ENCODE measurements at regions not wholly inside any gene's neighbourhood (a gene's known extent, or its start where the extent isn't known, plus 50 kb on each side); places are given as distances from the start of the nearest gene placed in this dataset.

DNA sequence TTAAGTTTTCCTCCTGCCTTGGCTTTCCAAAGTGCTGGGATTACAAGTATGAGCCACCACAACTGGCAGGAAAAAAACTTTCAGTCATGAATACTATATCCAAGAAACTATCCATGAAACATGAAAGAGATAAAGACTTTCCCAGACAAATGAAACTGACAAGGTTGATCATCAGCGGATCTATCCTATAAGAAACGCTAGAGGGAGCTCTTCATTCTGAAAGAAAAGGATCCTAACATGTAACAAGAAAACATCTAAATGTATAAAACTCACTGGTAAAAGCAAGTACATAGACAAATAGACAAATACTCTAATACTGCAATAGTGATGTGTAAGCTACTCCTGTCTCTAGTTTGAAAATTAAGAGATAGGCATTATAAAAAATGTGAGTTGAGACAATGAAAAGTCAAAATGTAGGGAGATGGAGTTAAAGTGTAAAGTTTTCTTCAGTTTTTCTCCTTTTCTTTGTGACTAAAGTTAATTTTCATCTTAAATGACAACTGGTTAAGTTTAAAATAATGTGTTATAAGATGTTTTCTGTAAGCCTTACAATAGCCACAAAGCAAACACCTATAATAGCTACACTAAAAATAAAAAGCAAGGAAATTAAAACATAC, 79.6 kb upstream of the TEKT1 start (continued):
- TF ChIP-seq STAG1 (CRISPR knock-in tag; IDR thresholded peaks at IDR 0.05) (peak; percentile 22; the same call in 1 of the 2 replicates), ZSCAN25 (CRISPR knock-in tag; IDR thresholded peaks at IDR 0.05) (no peak)

DNA sequence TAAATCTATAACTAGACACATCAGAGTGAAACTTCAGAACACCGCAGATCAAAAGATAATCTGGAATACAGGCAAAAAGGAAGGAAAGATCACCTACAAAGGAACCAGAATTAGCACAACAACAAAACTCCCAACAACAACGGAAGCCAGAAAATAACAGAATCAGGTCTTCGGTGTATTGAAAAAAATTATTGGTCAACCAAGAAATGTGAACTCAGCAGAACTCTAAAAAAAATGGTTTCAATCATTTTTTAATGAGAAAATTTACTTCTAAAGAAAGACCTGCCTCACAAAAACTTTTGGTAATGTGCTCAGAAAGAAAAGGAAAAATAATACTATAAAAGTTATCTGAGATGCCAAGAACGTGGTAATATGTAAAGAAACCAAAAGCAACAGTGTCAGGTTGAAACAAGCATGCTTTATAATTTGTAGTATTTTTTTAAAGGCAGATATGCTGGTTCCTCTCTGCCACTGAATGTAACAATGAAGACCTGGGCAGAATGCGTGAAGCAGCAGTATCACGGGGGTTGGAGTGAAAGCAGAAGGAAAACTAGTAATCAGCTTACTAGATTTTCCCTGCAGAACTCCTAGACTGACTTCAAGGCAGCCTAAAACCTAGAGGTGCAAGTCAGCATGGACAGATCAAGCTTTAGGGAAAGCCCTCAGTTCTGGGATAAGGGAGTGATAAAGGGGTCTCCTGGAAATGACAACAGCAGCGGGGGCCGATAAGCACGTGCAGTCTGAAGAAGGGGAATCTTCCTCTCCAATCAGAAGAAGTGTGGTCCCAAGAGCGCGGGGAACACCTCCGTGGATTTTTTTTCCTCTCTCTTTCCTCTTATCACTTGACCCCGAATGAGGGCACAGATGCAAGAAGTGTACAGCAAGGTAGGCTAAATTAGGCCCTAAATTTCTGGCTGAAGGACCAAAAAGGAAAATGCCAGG, 80.9 kb upstream of the TEKT1 start:
- DNase-seq (ENCODE audit: low spot score) (no peak), FAIRE-seq (no peak), ATAC-seq (no peak)
- POLR2A ChIA-PET, result no interaction called here
- Histone ChIP-seq H3K4me2 (ENCODE audit: low read depth, low read length) (no peak overlapping the region), H2AFZ (ENCODE audit: low read length) (no peak overlapping the region), H3K27ac (ENCODE audit: extremely low read length, insufficient read depth, low read length) (no peak overlapping the region), H3K9ac (ENCODE audit: insufficient read depth, low read depth, low read length) (no peak overlapping the region), H3K27me3 (ENCODE audit: control insufficient read depth in 1 of 2, insufficient read depth in 2 of 2, low read length in 2 of 2) (no peaks in the 10 kb centered on the region), H3K4me3 (replicated peaks in 1 of 3; ENCODE audit: insufficient read depth in 1 of 3, low read depth in 2 of 3, low read length in 3 of 3) (no peak overlapping the region), H3K4me1 (ENCODE audit: insufficient read depth, low read length) (peaks cover 5% of the 10 kb centered on the region), H3K36me3 (replicated peaks in 1 of 2; ENCODE audit: control insufficient read depth in 1 of 2, insufficient read depth in 2 of 2, low read length in 2 of 2) (peaks cover 2 to 4% of the 10 kb centered on the region in 2 experiments; a peak in 3 of 5 replicates), H4K20me1 (ENCODE audit: insufficient read depth, low read length) (no peaks in the 10 kb centered on the region), H3K79me2 (ENCODE audit: insufficient read depth, low read length) (no peaks in the 10 kb centered on the region), H3K9me3 (ENCODE audit: low read length) (no peaks in the 10 kb centered on the region)
- in situ Hi-C loops (cut with HindIII; ENCODE audit: extremely low pct_ligation_motif_present, low pct_unique_long_range_greater_than_20kb) (loop anchor here (5.0 kb wide), 1 partner anchor 90 kb away; no protein-coding TSS in a partner anchor), intact Hi-C loops (cut with micrococcal nuclease; ENCODE audit: unreplicated experiment) (loop anchor here (5.0 kb wide), 1 partner anchor 110 kb away; the partner anchor contains the start of gene BCL6B)
- CTCF ChIA-PET (ENCODE audit: low intra/inter-chr PET ratio, low total read pairs), result interaction anchor here (4.9 kb wide), 1 partner anchor 110 kb away, joined by 23 read pairs; the partner anchor contains the start of gene BCL6B
- WGBS (ENCODE audit: low lambda C conversion rate), result 92% methylated on average over 13 of the region's 13 CpGs
- no TSS peak for BruUV-seq (replicated peaks)
- TF ChIP-seq, protein P1, sequence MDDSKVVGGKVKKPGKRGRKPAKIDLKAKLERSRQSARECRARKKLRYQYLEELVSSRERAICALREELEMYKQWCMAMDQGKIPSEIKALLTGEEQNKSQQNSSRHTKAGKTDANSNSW (CRISPR knock-in tag; IDR thresholded peaks at IDR 0.05; ENCODE audit: borderline replicate concordance), result no peak
- 0 out of 4 replicates have a peak, but pooled peaks of 1 of the 2 experiments have one; percentile 12 for TF ChIP-seq MAFK (conservative IDR thresholded peaks at IDR 0.05 in 1 of 2, IDR thresholded peaks at IDR 0.05 in 1 of 2; ENCODE audit: low read length in 2 of 2)
- TF ChIP-seq HNF4A (CRISPR knock-in tag; IDR thresholded peaks at IDR 0.05), result no peak
- TF ChIP-seq RBM22 (optimal IDR thresholded peaks at IDR 0.05; ENCODE audit: low read length), result peak; percentile 52
- TF ChIP-seq TAF15 (IDR thresholded peaks at IDR 0.05; ENCODE audit: low read depth, low read length, poor library complexity, severe bottlenecking), result no peak

Measured in HepG2 (cell line).